ENCODE measurements at regions not wholly inside any gene's neighbourhood (a gene's known extent, or its start where the extent isn't known, plus 50 kb on each side); places are given as distances from the start of the nearest gene placed in this dataset.

DNA sequence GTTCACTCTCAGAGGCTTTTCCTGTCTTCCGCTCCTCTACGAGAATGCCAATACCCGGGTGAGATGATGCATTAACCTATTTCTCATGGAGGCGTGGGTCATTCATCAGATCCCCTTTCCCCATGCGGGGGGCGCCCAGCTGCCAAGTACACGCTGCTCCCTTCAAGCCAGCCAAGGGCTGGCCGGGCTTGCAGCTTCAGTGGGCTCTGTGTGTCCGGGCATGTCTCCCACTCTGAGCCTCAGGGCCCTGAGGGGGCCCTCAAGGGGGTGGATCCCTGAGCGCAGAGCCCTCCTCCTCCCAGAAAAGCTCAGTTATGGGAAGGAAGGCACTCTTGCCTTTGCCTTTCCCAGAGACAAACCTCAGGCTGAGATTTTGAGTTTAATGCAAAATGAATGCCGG is 431.8 kb upstream of the MYT1L start:
- Histone ChIP-seq H3K27ac (ENCODE audit: low read depth) (no peak overlapping the region), H3K4me3 (ENCODE audit: low read depth, low read length) (no peak overlapping the region), H3K4me1 (ENCODE audit: insufficient read depth) (no peaks in the 10 kb centered on the region), H3K36me3 (ENCODE audit: insufficient read depth) (no peaks in the 10 kb centered on the region)
- 58% methylated on average over 11 of the region's 11 CpGs for WGBS
- no peak for DNase-seq (ENCODE audit: extremely low spot score)

GRCh38 chr2:2762166-2762908 is 431.3 kb upstream of the MYT1L start:
- Histone ChIP-seq H3K4me1 (ENCODE audit: insufficient read depth) (no peaks in the 10 kb centered on the region), H3K4me3 (ENCODE audit: low read depth, low read length) (no peak overlapping the region), H3K27ac (ENCODE audit: low read depth) (no peak overlapping the region), H3K36me3 (ENCODE audit: insufficient read depth) (no peaks in the 10 kb centered on the region)
- DNase-seq (ENCODE audit: extremely low spot score): no peak
- WGBS: 83% methylated on average over 17 of the region's 17 CpGs

DNA sequence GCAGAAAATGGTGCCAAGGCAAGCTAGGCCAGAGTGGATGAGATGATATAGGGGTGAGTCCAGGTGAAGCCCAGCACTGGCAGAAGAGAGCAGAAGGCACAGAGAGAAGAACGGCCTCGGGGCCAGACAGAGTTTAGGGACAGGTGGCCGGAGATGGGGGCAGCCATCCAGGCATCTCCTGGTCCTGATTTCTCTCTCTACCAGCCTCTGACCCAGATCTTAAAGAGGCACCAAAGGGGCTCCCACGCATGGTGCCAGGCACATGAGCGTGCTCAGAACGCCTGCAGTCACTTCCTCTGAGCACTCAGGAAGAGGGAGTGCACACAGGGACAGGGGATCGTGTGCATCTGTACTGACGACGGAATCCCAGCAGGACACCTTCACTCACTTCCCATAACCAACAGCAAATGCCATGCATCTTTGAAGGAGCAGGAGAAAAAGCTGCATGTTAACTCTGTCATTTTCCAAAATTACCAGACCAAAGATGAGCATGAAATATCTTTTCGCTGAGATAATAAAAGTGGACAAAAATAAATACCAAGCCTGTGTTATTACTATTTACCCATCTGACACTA is 427.8 kb upstream of the MYT1L start:
- Histone ChIP-seq H3K4me3 (ENCODE audit: low read depth, low read length) (no peak overlapping the region), H3K36me3 (ENCODE audit: insufficient read depth) (no peaks in the 10 kb centered on the region), H3K4me1 (ENCODE audit: insufficient read depth) (no peaks in the 10 kb centered on the region), H3K27ac (ENCODE audit: low read depth) (no peak overlapping the region)
- 74% methylated on average over 10 of the region's 10 CpGs for WGBS
- DNase-seq (ENCODE audit: extremely low spot score): no peak

DNA sequence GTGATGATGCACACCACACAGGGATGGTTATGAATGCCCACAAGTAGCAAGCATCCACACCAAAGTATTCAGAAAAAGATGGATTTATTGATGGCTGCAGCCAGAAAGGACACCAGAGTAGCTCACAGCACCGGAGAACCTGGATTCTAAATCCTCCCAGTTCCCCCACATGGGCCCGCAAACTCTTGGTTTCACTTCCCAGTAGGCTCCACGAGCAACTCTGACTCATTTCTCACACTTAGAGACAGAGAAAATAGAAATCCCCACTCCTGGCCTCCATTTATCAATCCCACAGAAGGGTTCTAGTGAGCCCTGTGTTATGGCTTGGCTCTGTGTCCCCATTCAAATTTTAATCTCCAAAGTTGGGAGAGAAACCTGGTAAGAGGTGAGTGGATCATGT is 426.7 kb upstream of the MYT1L start:
- 78% methylated on average over 3 of the region's 3 CpGs for WGBS
- Histone ChIP-seq H3K36me3 (ENCODE audit: insufficient read depth) (no peaks in the 10 kb centered on the region), H3K4me1 (ENCODE audit: insufficient read depth) (no peaks in the 10 kb centered on the region), H3K27ac (ENCODE audit: low read depth) (no peak overlapping the region), H3K4me3 (ENCODE audit: low read depth, low read length) (no peak overlapping the region)
- DNase-seq (ENCODE audit: extremely low spot score): no peak

GRCh38 chr2:2756886-2757285 is 425.8 kb upstream of the MYT1L start:
- Histone ChIP-seq H3K4me3 (ENCODE audit: low read depth, low read length) (no peak overlapping the region), H3K4me1 (ENCODE audit: insufficient read depth) (no peaks in the 10 kb centered on the region), H3K27ac (ENCODE audit: low read depth) (no peak overlapping the region), H3K36me3 (ENCODE audit: insufficient read depth) (no peaks in the 10 kb centered on the region)
- WGBS: 86% methylated on average over 7 of the region's 7 CpGs
- DNase-seq (ENCODE audit: extremely low spot score): no peak

- no peaks in the 10 kb centered on the region for H3K4me1 ChIP-seq (ENCODE audit: insufficient read depth)
- no peaks in the 10 kb centered on the region for H3K36me3 ChIP-seq (ENCODE audit: insufficient read depth)
- H3K27ac ChIP-seq (ENCODE audit: low read depth): no peak overlapping the region
- H3K4me3 ChIP-seq (ENCODE audit: low read depth, low read length): no peak overlapping the region
- no peak for DNase-seq (ENCODE audit: extremely low spot score)
- WGBS: 83% methylated on average over 5 of the region's 5 CpGs
Observed at GRCh38 chr2:2755990-2756389, 424.9 kb upstream of the MYT1L start.

GRCh38 chr2:2754940-2755339 is 423.9 kb upstream of the MYT1L start:
- H3K4me3 ChIP-seq (ENCODE audit: low read depth, low read length): no peak overlapping the region
- H3K27ac ChIP-seq (ENCODE audit: low read depth): no peak overlapping the region
- 90% methylated on average over 5 of the region's 5 CpGs for WGBS
- H3K36me3 ChIP-seq (ENCODE audit: insufficient read depth): no peaks in the 10 kb centered on the region
- no peaks in the 10 kb centered on the region for H3K4me1 ChIP-seq (ENCODE audit: insufficient read depth)
- no peak for DNase-seq (ENCODE audit: extremely low spot score)

DNA sequence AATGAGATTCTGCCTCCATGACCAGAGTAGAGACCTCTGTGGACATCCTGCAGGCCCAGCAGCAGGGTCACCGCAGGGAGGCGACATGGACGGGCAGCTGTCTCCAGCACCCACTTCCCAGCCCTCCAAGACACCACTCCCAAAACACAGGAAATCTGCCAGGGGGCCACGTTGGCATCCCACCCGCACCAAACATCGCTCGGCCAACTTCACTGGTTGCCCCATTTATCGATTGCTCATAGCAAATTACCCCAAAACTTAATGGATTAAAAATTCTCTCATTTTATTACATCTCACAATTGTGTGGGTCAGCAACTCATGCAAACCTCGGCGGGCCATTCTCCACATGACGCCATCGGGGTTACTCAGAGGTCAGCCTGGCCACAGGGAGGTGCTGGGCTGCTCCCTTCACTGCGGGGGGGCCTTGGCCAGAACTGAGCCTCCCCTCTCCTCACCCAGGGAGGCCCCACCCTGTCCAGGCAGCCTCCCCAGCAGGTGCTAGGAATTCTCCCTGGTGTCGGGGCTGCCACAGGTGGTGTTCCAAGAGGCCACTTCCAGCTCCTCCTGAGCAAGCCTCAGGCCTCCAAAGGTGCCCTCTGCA is 420.7 kb upstream of the MYT1L start:
- Histone ChIP-seq H3K36me3 (ENCODE audit: insufficient read depth) (no peaks in the 10 kb centered on the region), H3K4me1 (ENCODE audit: insufficient read depth) (no peaks in the 10 kb centered on the region), H3K27ac (ENCODE audit: low read depth) (no peak overlapping the region), H3K4me3 (ENCODE audit: low read depth, low read length) (no peak overlapping the region)
- no peak for DNase-seq (ENCODE audit: extremely low spot score)
- WGBS: 93% methylated on average over 14 of the region's 14 CpGs

DNA sequence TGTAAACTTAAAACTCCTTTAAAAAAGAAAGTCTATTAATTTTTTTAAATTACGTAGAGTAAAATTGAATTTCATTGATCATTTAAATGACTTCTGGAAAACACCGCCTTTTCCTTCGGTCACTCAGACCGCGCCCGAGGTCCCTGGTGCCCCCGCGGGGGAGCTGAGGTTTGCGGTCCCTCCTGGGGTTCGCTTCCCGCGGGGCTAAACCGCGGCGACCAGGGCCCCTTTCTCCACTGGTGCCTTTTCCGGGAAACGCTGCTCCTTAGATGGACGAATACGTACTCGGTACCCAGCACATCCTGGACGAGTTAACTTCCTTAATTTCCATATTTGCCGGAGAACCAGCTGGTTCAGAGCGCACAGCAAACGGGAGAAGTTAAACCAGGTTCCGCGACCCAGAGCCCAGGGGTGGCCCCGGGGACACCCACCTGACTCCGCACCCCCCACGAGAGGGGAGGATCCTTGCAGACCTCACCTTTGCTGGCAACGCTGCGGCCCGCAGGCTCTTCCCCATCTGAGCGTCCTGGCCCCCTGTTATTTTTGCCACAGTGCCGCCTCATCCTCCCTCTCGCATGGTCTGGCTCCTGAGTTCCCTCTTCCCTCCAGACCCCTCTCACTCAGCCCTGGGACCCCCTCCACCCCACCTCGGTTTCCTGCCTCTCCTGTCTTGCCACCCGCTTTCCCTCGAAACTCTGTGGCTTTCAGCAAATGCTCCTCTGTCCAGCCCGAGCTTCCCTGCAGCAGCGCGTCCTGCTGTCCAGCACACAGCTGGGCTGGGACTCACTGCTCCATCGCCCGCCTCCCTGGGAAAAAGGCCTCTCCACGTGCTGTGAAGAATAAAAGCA is 420.0 kb upstream of the MYT1L start:
- no peak overlapping the region for H3K4me3 ChIP-seq (ENCODE audit: low read depth, low read length)
- DNase-seq (ENCODE audit: extremely low spot score): no peak
- H3K4me1 ChIP-seq (ENCODE audit: insufficient read depth): no peaks in the 10 kb centered on the region
- 95% methylated on average over 44 of the region's 44 CpGs for WGBS
- H3K36me3 ChIP-seq (ENCODE audit: insufficient read depth): no peaks in the 10 kb centered on the region
- H3K27ac ChIP-seq (ENCODE audit: low read depth): no peak overlapping the region

DNA sequence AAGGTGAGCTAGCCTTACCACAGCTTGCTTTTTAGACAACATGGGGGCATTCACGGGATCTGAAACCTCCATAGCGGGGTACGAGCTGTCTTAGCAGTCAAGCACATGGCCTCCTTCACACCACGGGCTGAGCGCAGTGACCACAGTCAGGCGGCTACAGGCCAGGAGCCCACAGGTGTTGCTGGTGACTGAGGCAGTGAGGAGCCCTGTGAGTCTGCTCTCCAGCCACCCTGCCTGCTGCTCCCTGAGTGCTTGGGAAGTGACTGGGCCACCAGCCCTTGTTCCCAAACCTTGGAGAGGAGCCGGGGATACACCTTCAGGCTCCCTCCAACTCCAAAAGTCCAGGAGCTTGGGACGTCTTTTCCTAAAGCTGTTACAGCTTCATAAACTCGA is 418.1 kb upstream of the MYT1L start:
- WGBS: 85% methylated on average over 9 of the region's 9 CpGs
- no peak overlapping the region for H3K27ac ChIP-seq (ENCODE audit: low read depth)
- no peaks in the 10 kb centered on the region for H3K4me1 ChIP-seq (ENCODE audit: insufficient read depth)
- DNase-seq (ENCODE audit: extremely low spot score): no peak
- no peaks in the 10 kb centered on the region for H3K36me3 ChIP-seq (ENCODE audit: insufficient read depth)
- H3K4me3 ChIP-seq (ENCODE audit: low read depth, low read length): no peak overlapping the region

GRCh38 chr2:2748399-2749205 is 417.5 kb upstream of the MYT1L start:
- H3K4me3 ChIP-seq (ENCODE audit: low read depth, low read length): no peak overlapping the region
- 82% methylated on average over 13 of the region's 13 CpGs for WGBS

GRCh38 chr2:2747797-2748301 is 416.8 kb upstream of the MYT1L start:
- Histone ChIP-seq H3K27ac (ENCODE audit: low read depth) (no peak overlapping the region), H3K36me3 (ENCODE audit: insufficient read depth) (no peaks in the 10 kb centered on the region), H3K4me1 (ENCODE audit: insufficient read depth) (no peaks in the 10 kb centered on the region), H3K4me3 (ENCODE audit: low read depth, low read length) (no peak overlapping the region)
- no peak for DNase-seq (ENCODE audit: extremely low spot score)
- WGBS: 76% methylated on average over 7 of the region's 7 CpGs

More at GRCh38 chr2:2748399-2749205, 417.5 kb upstream of the MYT1L start:
- no peaks in the 10 kb centered on the region for H3K36me3 ChIP-seq (ENCODE audit: insufficient read depth)
- DNase-seq (ENCODE audit: extremely low spot score): no peak
- no peaks in the 10 kb centered on the region for H3K4me1 ChIP-seq (ENCODE audit: insufficient read depth)
- no peak overlapping the region for H3K27ac ChIP-seq (ENCODE audit: low read depth)

DNA sequence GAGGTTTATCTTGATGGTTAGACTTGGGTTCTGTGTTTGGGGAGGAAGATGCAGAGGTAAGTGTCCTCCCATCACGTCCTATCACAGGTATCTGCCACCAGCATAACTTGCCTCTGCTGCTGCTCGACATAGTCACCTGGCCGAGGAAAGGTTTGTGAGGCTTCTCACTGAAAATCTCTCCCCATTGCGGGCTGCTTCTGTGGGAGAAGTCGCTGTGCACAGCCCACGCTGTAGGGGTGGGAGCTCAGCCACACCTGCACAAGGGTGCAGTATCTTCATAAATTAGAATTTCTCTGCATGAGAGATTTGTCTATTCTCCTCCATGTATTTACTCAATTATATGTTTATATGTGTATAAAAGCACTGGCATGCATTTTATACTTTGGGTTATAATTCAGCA is 415.7 kb upstream of the MYT1L start:
- H3K4me3 ChIP-seq (ENCODE audit: low read depth, low read length): no peak overlapping the region
- 90% methylated on average over 6 of the region's 6 CpGs for WGBS
- DNase-seq (ENCODE audit: extremely low spot score): no peak

More for the DNA sequence above, 415.7 kb upstream of the MYT1L start:
- Histone ChIP-seq H3K27ac (ENCODE audit: low read depth) (no peak overlapping the region), H3K36me3 (ENCODE audit: insufficient read depth) (no peaks in the 10 kb centered on the region), H3K4me1 (ENCODE audit: insufficient read depth) (no peaks in the 10 kb centered on the region)
